ENCODE measurements at regions not wholly inside any gene's neighbourhood (a gene's known extent, or its start where the extent isn't known, plus 50 kb on each side); places are given as distances from the start of the nearest gene placed in this dataset.
A peak's percentile ranks its signal among the peaks of the same experiment; 100 is the strongest.

DNA sequence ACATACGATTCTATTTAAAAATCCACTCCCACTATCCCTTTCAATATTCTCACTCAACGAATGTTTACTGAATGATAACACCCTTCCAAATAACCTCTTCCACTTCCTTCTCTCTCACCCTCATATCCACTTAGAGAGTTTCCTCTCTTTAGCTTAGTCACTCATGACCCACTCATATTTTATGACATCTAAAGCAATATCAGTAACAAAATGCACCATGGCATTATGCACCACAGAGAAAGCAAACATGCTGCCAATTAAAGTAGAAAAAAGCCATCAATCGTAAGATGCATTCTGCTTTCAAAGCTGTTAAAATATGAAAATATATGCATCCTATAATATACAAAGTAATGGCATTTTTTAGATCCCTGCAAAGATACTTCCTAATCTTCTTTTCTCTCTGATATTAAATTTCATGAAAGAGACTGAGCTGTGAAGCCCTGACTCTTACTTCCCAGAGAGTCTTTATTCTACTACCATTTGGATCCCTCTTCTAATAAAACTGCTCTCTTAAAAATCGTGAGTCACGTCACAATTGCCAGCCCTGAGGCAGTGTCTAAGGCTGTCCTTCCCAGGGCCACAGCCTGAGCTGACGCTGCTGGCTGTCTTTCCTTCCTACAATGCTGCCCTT lies 283.0 kb upstream of the KLF6 start:
- no peak for DNase-seq (ENCODE audit: extremely low read depth in 1 of 4, low spot score in 3 of 4)
- no peak for ATAC-seq
- Histone ChIP-seq H3K27ac (ENCODE audit: extremely low read depth, low read depth, low read length) (no peak overlapping the region), H4K20me1 (replicated peaks; ENCODE audit: control insufficient read depth, insufficient read depth, low read length) (no peaks in the 10 kb centered on the region), H3K9me3 (replicated peaks; ENCODE audit: control insufficient read depth, insufficient read depth, low read depth, low read length) (no peaks in the 10 kb centered on the region), H2AFZ (ENCODE audit: low read depth, low read length) (no peak overlapping the region), H3K4me3 (no peak overlapping the region), H3K36me3 (ENCODE audit: control insufficient read depth, insufficient read depth, low read length) (no peaks in the 10 kb centered on the region), H3K9ac (ENCODE audit: insufficient read depth in 1 of 2, low read depth in 2 of 2, low read length in 2 of 2) (no peak overlapping the region), H3K4me1 (replicated peaks in 1 of 2; ENCODE audit: control insufficient read depth in 2 of 2, insufficient read depth in 2 of 2, low read length in 2 of 2) (no peaks in the 10 kb centered on the region; a peak in 1 of 5 replicates), H3K4me2 (ENCODE audit: insufficient read depth, low read length) (no peak overlapping the region), H3K9me1 (ENCODE audit: control insufficient read depth, insufficient read depth, low read length) (no peaks in the 10 kb centered on the region), H3K79me2 (ENCODE audit: control insufficient read depth, insufficient read depth, low read length) (no peaks in the 10 kb centered on the region), H3K27me3 (ENCODE audit: control insufficient read depth in 2 of 2, insufficient read depth in 2 of 2, low read length in 2 of 2) (peaks cover 4 to 26% of the 10 kb centered on the region in 2 experiments; a peak in 4 of 5 replicates)
- in situ Hi-C loops (cut with MboI) (no loop called here), intact Hi-C loops (cut with micrococcal nuclease) (no loop called here)
- ChIA-PET POLR2A (no interaction called here), CTCF (ENCODE audit: low intra/inter-chr PET ratio) (no interaction called here)
- no TSS peak for BruUV-seq (replicated peaks)
- TF ChIP-seq, protein P1, sequence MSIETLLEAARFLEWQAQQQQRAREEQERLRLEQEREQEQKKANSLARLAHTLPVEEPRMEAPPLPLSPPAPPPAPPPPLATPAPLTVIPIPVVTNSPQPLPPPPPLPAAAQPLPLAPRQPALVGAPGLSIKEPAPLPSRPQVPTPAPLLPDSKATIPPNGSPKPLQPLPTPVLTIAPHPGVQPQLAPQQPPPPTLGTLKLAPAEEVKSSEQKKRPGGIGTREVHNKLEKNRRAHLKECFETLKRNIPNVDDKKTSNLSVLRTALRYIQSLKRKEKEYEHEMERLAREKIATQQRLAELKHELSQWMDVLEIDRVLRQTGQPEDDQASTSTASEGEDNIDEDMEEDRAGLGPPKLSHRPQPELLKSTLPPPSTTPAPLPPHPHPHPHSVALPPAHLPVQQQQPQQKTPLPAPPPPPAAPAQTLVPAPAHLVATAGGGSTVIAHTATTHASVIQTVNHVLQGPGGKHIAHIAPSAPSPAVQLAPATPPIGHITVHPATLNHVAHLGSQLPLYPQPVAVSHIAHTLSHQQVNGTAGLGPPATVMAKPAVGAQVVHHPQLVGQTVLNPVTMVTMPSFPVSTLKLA (conservative IDR thresholded peaks at IDR 0.05): no peak
- TF ChIP-seq SRSF3 (IDR thresholded peaks at IDR 0.05; ENCODE audit: insufficient read depth, low read length): no peak
- no peak for TF ChIP-seq KDM1A (IDR thresholded peaks at IDR 0.05)
- no peak for TF ChIP-seq CREBBP (IDR thresholded peaks at IDR 0.05; ENCODE audit: low read depth, low read length)
- TF ChIP-seq FOXK1 (CRISPR knock-in tag; IDR thresholded peaks at IDR 0.05; ENCODE audit: borderline replicate concordance): no peak
- TF ChIP-seq MAFG (tag; conservative IDR thresholded peaks at IDR 0.05): 0 out of 2 replicates have a peak, but pooled peaks have one; percentile 9
- no peak for TF ChIP-seq ESRRB (CRISPR knock-in tag; IDR thresholded peaks at IDR 0.05; ENCODE audit: borderline replicate concordance)
- TF ChIP-seq KAT8 (IDR thresholded peaks at IDR 0.05; ENCODE audit: low read depth): no peak
- TF ChIP-seq FOSL1 (tag; conservative IDR thresholded peaks at IDR 0.05): 0 out of 2 replicates have a peak, but pooled peaks have one; percentile 17
- TF ChIP-seq MTA1 (IDR thresholded peaks at IDR 0.05; ENCODE audit: borderline replicate concordance): no peak
- no peak for TF ChIP-seq RHOXF2B (CRISPR knock-in tag; conservative IDR thresholded peaks at IDR 0.05)
- TF ChIP-seq, protein P2, sequence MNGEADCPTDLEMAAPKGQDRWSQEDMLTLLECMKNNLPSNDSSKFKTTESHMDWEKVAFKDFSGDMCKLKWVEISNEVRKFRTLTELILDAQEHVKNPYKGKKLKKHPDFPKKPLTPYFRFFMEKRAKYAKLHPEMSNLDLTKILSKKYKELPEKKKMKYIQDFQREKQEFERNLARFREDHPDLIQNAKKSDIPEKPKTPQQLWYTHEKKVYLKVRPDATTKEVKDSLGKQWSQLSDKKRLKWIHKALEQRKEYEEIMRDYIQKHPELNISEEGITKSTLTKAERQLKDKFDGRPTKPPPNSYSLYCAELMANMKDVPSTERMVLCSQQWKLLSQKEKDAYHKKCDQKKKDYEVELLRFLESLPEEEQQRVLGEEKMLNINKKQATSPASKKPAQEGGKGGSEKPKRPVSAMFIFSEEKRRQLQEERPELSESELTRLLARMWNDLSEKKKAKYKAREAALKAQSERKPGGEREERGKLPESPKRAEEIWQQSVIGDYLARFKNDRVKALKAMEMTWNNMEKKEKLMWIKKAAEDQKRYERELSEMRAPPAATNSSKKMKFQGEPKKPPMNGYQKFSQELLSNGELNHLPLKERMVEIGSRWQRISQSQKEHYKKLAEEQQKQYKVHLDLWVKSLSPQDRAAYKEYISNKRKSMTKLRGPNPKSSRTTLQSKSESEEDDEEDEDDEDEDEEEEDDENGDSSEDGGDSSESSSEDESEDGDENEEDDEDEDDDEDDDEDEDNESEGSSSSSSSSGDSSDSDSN (IDR thresholded peaks at IDR 0.05; ENCODE audit: borderline replicate concordance in 1 of 2, low read depth in 2 of 2, low read length in 2 of 2): no peak
- TF ChIP-seq, protein P3, sequence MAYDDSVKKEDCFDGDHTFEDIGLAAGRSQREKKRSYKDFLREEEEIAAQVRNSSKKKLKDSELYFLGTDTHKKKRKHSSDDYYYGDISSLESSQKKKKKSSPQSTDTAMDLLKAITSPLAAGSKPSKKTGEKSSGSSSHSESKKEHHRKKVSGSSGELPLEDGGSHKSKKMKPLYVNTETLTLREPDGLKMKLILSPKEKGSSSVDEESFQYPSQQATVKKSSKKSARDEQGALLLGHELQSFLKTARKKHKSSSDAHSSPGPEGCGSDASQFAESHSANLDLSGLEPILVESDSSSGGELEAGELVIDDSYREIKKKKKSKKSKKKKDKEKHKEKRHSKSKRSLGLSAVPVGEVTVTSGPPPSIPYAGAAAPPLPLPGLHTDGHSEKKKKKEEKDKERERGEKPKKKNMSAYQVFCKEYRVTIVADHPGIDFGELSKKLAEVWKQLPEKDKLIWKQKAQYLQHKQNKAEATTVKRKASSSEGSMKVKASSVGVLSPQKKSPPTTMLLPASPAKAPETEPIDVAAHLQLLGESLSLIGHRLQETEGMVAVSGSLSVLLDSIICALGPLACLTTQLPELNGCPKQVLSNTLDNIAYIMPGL (CRISPR knock-in tag; IDR thresholded peaks at IDR 0.05): no peak
- WGBS (ENCODE audit: insufficient coverage, low coverage, missing lambda C conversion rate): 3% methylated on average over 6 of the region's 6 CpGs
- peak; percentile 11 for FAIRE-seq

All from K562 (cell line).